Neutrophil (primary cell): ENCODE measurements at regions not wholly inside any gene's neighbourhood (a gene's known extent, or its start where the extent isn't known, plus 50 kb on each side); places are given as distances from the start of the nearest gene placed in this dataset.

Source experiments
- H3K27ac ChIP-seq: fragments of 200-600 bp; sonication (generic); 2 replicates; pipeline ENCODE4 v1.5.1; 2016; ENCODE audit warnings: mild to moderate bottlenecking, moderate library complexity
- H3K27me3 ChIP-seq: fragments of 200-600 bp; sonication (generic); 2 replicates; pipeline ENCODE4 v1.6.0; 2016; ENCODE audit warnings: mild to moderate bottlenecking
- H3K36me3 ChIP-seq: fragments of 200-600 bp; sonication (generic); 2 replicates; pipeline ENCODE4 v1.5.1; 2017
- H3K4me1 ChIP-seq, 2 experiments: fragments of 200-600 bp in 1 of 2; sonication (generic) in 1 of 2; 1 replicate in 1 of 2; 2 replicates in 1 of 2; pipeline versions ENCODE4 v1.5.1 to v1.6.1; 2013 to 2016; ENCODE audit warnings: low read depth in 1 of 2, low read length in 1 of 2, mild to moderate bottlenecking in 1 of 2, moderate library complexity in 1 of 2; ENCODE audit not compliant: control insufficient read depth in 1 of 2, insufficient read depth in 1 of 2
- H3K4me3 ChIP-seq, 2 experiments: fragments of 200-600 bp in 1 of 2; sonication (generic) in 1 of 2; 1 replicate in 1 of 2; 2 replicates in 1 of 2; pipeline ENCODE4 v1.5.1; 2013 to 2016; ENCODE audit warnings: low read depth in 1 of 2, low read length in 1 of 2, mild to moderate bottlenecking in 1 of 2, moderate library complexity in 1 of 2
- H3K9me3 ChIP-seq: fragments of 200-600 bp; sonication (generic); 2 replicates; pipeline ENCODE4 v1.5.1; 2016
- CTCF ChIP-seq: fragments of 200-600 bp; sonication (generic); IDR thresholded peaks from 2 replicates; pipeline ENCODE4 v1.5.1; 2016; ENCODE audit warnings: antibody characterized with exemption

GRCh38 chr2:88818381-88818780 is 126.9 kb downstream of the RPIA start:
- Histone ChIP-seq H3K27ac (no peak overlapping the region), H3K27me3 (no peaks in the 10 kb centered on the region), H3K4me1 (no peaks in the 10 kb centered on the region), H3K9me3 (no peaks in the 10 kb centered on the region), H3K36me3 (no peaks in the 10 kb centered on the region), H3K4me3 (no peak overlapping the region)
- no peak for TF ChIP-seq CTCF

GRCh38 chr2:88824951-88825350 is 133.5 kb downstream of the RPIA start:
- H3K36me3 ChIP-seq, result no peaks in the 10 kb centered on the region
- H3K4me1 ChIP-seq, result no peaks in the 10 kb centered on the region
- H3K9me3 ChIP-seq, result no peaks in the 10 kb centered on the region
- no peaks in the 10 kb centered on the region for H3K27me3 ChIP-seq
- no peak overlapping the region for H3K4me3 ChIP-seq
- no peak for TF ChIP-seq CTCF
- no peak overlapping the region for H3K27ac ChIP-seq

- TF ChIP-seq CTCF, result no peak
- no peak overlapping the region for H3K27ac ChIP-seq
Measured at GRCh38 chr2:88826399-88826798, 134.9 kb downstream of the RPIA start.

GRCh38 chr2:88827821-88828220 is 136.3 kb downstream of the RPIA start:
- Histone ChIP-seq H3K9me3 (no peaks in the 10 kb centered on the region), H3K4me1 (no peaks in the 10 kb centered on the region), H3K4me3 (no peak overlapping the region), H3K27ac (no peak overlapping the region), H3K27me3 (no peaks in the 10 kb centered on the region), H3K36me3 (no peaks in the 10 kb centered on the region)
- TF ChIP-seq CTCF, result no peak

More at GRCh38 chr2:88826399-88826798, 134.9 kb downstream of the RPIA start:
- Histone ChIP-seq H3K4me3 (no peak overlapping the region), H3K9me3 (no peaks in the 10 kb centered on the region), H3K27me3 (no peaks in the 10 kb centered on the region), H3K36me3 (no peaks in the 10 kb centered on the region), H3K4me1 (no peaks in the 10 kb centered on the region)

GRCh38 chr2:88828397-88829137 is 137.1 kb downstream of the RPIA start:
- H3K9me3 ChIP-seq, result no peaks in the 10 kb centered on the region
- no peak overlapping the region for H3K27ac ChIP-seq
- no peaks in the 10 kb centered on the region for H3K27me3 ChIP-seq
- no peak for TF ChIP-seq CTCF
- H3K4me3 ChIP-seq, result no peak overlapping the region
- H3K36me3 ChIP-seq, result no peaks in the 10 kb centered on the region
- no peaks in the 10 kb centered on the region for H3K4me1 ChIP-seq
